NOMO-1 treated with dmso at 0.1 percent for 144 hours (cell line): ENCODE measurements at regions not wholly inside any gene's neighbourhood (a gene's known extent, or its start where the extent isn't known, plus 50 kb on each side); places are given as distances from the start of the nearest gene placed in this dataset.
"Not testable (repeated sequence)": the region's sequence is repeated elsewhere in the genome, so short reads cannot be mapped to it uniquely, and the experiment has no call there.

ENCODE experiments used
- DNase-seq: peaks from one replicate; lab custom pipeline; 2025; ENCODE audit not compliant: unreplicated experiment; lab: John Stamatoyannopoulos, UW

DNA sequence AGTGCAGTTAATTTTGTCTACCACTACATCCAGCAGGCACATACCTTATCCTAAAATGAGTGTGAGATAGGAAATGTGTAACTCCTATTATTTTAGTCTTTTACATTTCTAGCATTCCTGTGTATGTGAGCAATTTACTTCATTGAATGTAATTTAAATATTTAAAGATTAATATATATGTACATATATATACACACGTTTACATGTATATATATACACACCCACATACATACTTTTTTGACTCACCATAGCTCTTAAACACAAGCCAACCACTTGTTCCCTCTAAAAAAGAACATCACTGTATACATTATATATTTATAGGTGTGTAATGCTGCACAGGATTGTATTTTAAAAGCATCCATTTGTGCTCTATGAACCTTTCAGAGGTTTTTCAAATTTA lies 425.6 kb upstream of the NECTIN3 start:
- no peak for DNase-seq

DNA sequence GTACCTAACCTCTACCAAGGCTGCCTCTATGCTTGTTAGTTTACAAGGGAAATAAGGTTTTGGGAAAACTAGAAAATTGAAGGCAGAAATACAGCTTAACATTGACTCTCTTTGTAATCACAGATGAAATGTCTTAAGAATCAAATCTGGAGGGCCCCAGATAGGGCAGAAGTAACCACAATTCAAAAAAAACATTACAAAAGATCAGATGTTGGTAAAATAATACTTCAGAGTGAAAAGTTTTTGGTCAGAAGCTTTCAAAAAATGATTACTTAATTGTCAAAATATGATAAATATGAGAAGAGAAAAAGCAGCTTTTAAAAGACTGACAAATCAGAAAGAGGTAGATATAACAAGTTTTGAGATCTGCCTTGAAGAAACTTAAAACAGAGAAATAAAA lies 425.1 kb upstream of the NECTIN3 start:
- DNase-seq = no peak

DNA sequence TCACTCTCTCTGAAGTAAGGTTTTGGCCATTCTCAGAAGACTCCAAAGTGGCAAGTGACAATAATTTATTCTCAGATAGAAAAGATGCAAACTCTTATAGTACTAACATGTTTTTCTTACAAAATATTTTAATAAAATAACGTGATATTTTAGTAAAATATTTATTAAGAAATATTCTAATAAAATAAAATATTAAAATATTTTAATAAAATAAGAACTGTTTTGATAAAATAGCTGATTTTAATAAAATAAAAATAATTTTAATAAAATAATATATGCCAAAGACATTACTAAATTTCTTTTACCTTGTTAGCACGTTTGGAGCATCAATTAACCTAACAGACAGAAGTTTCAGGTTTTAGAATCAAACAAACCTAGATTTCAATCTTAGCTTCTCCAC lies 424.0 kb upstream of the NECTIN3 start:
- no peak for DNase-seq

DNA sequence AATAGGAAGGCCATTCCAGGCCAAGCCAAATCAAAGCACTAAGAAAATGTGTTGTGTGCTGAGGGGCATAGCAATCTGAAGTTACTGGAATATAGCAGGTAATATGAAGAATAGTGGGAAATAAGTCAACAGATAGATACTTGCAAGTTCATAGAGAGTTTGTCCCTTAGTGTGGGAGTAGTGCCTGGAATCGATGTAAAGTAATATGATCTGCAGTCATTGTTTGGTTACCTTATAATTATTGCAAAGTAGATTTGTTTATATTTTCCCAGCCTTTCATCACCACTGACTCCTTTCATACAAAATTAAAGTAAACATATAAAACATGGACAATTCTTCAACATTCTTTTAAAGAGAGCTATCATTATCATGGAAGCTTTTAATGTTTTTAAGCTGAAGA lies 420.9 kb upstream of the NECTIN3 start:
- no peak for DNase-seq

DNA sequence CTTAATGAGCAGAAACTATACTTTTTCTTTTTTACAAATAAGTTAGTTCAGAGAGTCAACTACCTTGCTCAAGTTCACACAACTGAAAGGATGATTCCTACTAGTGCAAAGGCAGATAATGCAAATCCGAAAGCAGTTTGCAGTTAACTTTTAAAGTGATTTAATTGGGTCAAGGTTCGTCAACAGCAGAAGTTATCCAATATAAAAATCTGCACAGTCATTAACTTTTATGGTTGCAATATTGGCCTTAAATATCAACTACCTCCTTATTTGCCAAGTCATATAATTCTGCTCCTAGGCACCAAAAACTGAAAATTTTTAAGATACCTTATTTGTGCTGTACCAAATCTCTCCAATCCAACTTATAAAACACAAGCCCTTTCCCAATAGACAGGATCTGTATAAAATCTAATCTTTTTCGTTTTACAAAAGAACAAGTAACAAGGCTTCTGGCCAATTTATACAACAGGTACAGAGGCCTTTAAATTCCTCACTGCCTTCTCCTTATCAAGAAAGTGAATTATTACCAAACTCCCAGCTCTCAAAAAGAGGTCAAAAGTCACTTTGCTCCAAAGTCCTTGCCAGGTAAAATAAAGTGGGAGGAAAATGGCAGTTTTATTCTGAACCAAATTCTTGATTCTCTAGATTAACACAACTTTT lies 416.6 kb upstream of the NECTIN3 start:
- DNase-seq = no peak

DNA sequence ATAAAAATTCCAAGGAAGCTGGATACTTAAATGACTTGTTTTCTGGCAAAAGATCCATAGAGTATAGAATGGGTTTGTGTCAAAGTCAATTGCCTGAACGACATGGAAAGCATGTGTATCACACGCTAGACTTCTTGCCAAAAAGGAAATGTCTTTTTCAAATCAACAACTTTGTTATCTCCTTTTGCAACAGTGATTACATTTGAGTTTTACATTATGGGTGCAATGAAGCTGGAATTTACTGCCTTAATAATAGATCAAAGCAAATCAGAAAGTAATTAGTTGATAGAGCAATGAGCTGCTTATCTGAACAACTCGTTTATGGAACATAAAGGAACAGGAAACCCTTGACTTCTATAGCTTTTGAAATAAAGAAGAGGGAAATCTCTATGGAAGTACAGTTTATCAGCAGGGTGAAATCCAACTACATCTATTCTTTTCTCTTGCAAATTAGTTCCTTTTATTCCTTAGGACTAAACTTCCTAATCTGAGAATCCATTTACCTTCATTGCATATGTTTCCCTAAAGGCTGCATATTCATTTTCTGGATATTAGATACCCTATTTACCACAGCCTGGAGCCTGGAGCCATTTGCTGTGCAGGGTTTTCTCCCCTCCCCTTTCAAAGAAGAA lies 415.1 kb upstream of the NECTIN3 start:
- no peak for DNase-seq

DNA sequence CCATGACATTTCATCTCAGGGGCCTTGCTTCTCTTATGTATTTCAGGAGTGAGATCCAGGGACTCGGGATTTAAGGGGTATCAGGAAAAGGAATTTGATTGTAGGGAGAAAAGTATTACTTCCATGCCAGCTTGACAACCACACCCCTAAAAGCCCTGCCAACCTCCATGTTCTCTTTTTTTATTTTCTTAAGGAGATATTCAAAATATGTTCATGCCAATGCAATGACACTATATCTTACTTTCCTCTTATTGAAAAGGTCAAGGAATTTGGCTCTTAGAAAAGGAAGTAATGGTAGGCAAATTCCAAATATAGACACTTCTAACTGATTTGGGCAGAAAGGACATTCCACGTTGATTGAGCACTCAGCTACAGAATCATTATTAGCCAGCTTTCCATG lies 407.5 kb upstream of the NECTIN3 start:
- no peak for DNase-seq

DNA sequence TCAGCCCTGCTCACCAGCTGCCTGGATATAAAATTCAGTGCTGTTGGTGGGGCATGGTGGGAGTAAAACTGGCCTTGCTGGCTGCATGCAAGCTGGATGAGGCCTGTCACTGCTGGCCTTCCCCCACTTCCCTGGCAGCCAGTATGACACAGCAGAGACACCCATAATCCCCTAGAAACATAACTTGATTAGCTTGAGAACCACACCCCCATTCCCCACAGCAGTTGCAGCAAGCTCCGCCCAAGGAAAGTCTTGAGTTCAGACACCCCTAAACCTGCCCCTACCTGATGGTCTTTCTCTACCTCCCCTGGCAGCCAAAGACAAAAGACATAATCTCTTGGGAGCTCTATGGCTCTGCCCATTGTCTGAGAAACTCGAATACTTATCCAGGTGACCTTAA lies 405.1 kb upstream of the NECTIN3 start:
- no peak for DNase-seq

DNA sequence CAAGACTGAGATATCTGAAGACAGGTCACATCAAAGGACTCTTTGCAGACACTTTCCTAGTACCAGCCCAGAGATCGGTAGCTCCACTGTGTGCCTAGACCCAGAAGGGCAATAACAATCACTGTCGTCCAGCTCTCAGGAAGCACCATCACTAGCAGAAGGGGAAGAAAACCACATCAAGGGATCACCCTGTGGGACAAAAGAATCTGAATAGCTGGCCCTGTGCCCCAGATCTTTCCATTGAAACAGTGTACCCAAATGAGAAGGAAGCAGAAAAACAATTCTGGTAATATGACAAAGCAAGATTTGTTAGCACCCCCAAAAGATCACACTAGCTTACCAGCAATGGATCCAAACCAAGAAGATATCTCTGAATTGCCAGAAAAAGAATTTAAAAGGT lies 404.4 kb upstream of the NECTIN3 start:
- DNase-seq = no peak

DNA sequence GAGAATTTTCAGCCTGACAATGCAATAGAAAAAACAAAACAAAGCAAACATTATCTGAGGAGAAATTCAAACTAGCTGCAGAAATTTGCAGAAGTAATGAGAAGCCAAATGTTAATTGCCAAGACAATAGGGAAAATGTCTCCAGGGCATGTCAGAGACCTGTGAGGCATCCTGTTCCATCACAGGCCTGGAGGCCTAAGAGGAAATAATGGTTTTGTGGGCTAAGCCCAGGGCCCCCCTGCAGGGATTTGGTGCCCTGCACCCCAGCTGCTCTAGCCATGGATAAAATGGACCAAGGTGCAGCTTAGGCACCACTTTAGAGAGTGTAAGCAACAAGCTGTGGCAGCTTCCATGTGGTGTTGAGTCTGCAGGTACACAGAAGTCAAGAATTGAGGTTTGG lies 401.2 kb upstream of the NECTIN3 start:
- no peak for DNase-seq

DNA sequence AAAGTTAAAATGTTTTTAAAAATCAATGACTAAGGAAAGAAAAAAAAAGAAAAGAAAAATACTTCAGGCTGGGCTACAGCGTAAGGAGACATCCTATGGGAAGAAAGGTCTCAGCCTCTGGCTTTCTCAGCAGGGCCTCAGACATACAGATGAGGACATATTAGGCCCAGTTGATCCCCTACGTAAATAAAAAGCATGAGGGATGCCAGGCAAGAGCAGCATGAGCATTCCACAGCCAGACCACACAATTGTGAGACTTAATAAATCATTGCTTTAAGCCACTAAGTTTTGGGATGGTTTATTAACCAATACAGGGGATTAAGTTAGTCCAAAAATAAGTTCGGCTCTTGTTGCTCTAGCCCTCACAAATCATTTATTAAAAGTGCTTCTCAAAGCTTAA lies 394.1 kb upstream of the NECTIN3 start:
- no peak for DNase-seq

DNA sequence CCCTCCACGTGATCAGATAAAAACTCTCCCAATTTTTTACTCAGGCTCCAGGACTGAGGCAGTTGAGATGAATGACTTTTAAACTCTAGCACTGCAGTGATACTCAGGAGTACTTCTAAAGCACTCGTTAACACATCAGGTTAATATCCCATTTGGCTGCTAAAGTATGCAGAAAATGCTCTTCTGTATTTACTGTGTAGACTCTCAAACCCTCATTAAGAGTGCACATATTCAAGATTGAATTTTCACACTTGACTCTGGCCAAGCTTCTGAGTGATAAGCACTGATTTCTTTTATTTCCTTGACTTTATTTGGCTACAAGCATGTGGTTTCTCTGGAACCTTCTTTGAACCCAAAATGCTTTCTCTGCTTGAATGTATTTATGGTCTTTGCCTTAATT lies 392.3 kb upstream of the NECTIN3 start:
- DNase-seq = no peak

DNA sequence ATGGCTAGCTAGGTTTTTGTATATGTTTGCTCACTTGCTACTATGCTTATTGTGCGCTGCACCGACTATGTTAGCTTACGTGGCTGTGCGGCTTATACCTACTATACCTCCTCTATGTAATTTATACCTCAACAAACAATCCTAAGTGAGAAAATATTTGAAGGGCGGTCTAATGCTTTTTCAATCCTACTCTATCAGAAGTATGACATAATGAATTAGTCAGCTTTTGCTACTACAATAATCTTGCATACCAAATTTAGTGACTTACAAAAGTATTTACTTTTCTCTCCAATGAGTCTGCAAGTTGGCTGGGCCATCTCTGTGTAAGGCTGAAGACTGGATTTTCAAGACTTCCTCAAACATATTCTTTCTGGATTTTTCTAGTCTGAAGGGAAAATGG lies 391.2 kb upstream of the NECTIN3 start:
- no peak for DNase-seq

DNA sequence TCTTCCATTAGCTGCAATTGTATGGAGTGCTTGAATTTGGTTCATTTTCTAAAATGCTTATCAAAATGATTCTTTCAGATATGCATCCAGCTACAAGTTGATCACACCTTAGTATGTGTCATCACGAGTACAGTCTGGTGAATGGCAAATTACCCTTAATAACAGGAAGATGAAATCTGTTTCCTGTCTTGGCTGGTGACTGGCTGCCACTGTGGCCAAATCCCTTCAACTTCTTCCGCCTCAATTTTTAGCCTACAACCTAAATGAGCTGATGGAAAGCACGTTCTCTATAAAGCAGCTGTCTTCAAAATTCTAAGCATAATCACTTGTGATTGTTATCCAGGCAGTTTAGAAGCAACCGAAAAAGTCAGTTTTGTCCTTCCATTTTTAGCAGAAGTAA lies 387.1 kb upstream of the NECTIN3 start:
- no peak for DNase-seq

DNA sequence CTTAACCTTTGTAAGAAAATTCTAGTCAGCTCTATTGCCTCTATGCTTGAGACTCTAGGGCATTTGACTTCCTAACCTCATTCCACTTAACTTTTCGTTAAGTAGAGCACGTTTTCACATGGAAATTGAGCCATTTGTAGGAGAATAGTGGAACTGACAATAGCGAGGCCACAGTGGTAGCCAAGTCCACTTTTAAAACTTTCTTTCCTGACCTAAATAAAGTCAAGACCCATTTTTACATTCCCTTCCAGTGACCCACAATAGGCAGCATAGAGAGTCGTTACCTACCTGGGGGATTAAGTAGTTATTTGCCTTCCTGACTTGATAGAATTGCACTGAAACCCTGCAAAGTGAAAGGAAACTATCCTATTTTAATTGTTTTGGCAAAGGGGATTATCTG lies 386.0 kb upstream of the NECTIN3 start:
- DNase-seq = no peak

DNA sequence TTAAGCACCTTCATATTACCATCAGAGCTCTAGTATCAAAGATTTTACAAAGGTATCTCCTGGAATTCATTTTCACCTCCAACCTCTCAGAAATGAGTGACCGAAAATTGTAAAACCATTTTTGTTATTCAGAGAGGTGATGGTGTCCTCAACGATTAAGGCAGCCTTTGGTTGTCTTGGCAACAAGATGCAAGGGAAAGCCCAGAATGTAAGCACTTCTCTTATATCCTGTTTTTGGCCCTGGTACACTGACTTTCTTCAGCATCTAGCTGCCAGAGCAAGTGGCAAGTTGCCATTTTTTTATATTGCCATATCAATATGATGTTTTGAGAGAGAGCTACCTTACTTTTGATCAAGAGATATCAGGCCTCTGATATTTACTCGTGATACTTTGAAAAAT lies 384.9 kb upstream of the NECTIN3 start:
- no peak for DNase-seq

DNA sequence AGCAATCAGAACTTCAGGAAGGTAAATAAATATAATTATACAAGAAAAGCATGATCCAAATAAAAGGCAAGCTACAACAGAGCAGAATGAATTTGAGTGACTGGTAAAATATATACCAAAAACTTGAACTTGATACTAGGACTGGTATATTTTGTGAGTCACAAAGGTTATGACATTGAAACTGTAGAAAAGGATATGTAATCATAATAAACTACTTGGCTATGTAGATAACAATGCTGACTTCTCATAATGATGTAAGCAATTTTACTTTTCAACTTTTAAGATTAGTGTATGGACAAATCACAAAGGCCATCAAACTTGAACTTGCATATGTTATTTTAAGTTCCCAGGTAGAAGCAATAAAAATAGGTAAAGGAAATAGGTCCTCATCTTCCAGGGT lies 384.5 kb upstream of the NECTIN3 start:
- DNase-seq = no peak

DNA sequence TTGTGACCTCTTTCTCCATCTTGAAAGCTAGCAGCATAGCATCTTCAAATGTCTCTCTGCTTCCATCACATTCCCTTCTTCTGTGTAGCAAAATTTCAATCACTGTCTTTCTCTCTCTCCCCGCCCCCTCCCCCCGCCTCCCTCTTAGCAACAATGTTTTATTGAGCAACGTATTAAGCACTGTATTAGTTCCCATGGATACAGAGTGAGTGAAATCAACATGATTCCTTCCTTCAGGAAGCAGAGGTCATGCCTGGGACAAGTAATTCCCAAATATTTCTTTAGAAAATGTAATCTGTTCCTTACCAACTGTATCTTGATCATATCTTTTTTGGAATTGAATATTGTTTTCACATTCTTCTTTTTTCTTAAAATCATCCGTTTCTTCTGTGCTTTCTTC lies 373.7 kb upstream of the NECTIN3 start:
- no peak for DNase-seq

DNA sequence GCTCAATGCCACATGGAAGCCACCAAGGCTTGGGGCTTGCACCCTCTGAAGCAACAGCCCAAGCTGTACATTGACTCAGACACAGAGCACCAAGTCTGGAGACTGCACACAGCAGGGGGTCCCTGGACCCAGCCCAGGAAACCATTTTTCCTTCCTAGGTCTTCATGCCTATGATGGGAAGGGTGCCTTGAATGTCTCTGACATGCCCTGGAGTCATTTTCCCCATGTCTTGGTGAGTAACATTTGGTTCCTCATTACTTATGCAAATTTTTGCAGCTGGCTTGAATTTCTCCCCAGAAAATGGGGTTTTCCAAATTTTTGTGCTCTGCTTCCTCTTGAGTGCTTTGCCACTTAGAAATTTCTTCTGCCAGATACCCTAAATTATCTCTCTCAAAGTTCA lies 367.3 kb upstream of the NECTIN3 start:
- not testable (repeated sequence) for DNase-seq

DNA sequence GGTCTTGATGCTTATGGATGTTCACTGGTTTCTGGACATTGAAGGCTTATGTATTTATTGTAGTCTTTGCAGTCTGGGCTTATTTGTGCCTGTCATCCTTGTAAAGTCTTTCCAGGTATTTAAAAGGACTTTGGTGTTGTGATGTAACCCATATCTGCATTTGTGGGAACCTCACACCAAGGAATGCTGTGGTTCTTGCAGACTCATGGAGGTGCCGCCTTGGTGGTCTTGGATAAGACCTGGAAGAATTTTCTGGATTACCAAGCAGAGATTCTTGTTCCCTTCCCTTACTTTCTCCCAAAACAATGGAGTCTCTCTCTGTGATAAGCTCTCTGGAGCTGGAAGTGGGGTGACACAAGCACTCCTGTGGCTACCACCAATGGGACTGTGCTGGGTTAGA lies 363.5 kb upstream of the NECTIN3 start:
- DNase-seq = no peak

DNA sequence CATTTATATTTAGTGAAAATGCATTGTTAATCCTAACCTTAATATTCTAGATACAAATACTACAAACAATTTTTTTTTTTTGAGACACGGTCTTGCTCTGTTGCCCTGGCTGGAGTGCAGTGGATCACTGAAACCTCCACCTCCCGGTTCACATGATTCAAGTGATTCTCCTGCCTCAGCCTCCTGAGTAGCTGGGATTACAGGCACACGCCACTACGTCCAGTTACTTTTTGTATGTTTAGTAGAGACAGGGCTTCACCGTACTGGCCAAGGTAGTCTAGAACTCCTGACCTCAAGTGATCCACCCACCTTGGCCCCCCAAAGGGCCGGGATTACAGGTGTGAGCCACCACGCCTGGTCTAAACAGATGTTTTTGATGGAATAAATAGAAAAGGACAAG lies 361.5 kb upstream of the NECTIN3 start:
- DNase-seq = no peak

DNA sequence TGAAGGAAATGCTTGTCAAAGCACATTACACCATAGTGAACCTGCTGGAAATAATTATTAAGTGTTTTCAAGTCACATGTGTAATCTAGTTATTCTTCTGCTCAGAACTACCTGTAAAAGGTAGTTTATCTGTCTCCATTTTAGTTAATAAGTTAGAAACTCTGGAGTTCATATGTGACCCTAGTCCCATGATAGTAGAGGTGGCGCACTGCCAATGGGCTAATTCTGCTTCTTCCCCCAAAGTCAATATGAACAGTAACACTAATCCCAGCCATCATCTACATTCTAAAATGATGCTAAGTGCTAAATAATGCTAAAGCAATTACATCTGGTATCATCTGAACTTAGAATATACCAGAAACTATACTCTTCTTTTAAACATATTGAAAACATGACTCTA lies 361.0 kb upstream of the NECTIN3 start:
- no peak for DNase-seq

DNA sequence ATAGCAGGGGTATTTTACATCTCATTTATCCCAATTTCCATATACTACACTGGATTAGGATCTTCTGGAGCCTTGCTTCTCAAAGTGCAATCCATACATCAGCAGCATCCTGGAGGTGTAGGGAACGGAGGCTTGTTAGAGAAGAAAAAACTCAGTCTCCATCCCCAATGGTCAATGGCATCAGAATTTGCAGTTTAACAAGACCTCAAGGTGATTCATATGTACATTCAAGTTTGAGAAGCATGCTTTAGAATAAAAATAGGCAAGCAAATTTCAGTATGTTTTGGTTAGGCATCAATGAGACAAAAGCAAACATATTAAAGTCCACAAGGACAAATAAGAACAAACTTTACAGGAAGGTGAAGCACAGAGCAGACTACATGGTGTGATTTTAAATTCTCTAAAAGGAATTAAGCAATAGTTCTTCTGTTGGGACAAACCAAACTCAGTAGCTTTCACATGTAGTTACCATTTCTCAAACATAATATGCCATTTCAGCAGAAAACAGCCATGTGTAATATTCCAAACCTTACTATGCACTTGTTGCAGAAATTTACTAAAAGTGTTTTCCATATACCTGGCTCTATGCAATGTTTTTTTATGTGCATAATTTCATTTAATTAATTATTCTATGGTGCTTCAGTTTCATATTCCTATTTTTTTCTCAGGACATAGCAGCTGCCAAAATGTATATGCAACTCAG lies 360.3 kb upstream of the NECTIN3 start:
- no peak for DNase-seq
